IPS-15b (cell line): ENCODE measurements at regions not wholly inside any gene's neighbourhood (a gene's known extent, or its start where the extent isn't known, plus 50 kb on each side); places are given as distances from the start of the nearest gene placed in this dataset.

Source experiments
- H3K27me3 ChIP-seq: one replicate; pipeline ENCODE4 v1.6.1; 2013; ENCODE audit warnings: low read length; ENCODE audit not compliant: control insufficient read depth, insufficient read depth
- H3K36me3 ChIP-seq: one replicate; pipeline ENCODE4 v1.6.1; 2013; ENCODE audit warnings: low read length; ENCODE audit not compliant: control insufficient read depth, insufficient read depth
- H3K4me1 ChIP-seq: one replicate; pipeline ENCODE4 v1.6.1; 2013; ENCODE audit warnings: mild to moderate bottlenecking, low read length; ENCODE audit not compliant: control insufficient read depth, insufficient read depth
- H3K4me3 ChIP-seq: one replicate; pipeline ENCODE4 v1.5.1; 2013; ENCODE audit warnings: low read depth, low read length
- H3K9ac ChIP-seq: one replicate; pipeline ENCODE4 v1.6.1; 2013; ENCODE audit warnings: low read depth, mild to moderate bottlenecking, low read length
- H3K9me3 ChIP-seq: one replicate; pipeline ENCODE4 v1.6.1; 2013; ENCODE audit warnings: mild to moderate bottlenecking, low read length; ENCODE audit not compliant: control insufficient read depth, insufficient read depth

DNA sequence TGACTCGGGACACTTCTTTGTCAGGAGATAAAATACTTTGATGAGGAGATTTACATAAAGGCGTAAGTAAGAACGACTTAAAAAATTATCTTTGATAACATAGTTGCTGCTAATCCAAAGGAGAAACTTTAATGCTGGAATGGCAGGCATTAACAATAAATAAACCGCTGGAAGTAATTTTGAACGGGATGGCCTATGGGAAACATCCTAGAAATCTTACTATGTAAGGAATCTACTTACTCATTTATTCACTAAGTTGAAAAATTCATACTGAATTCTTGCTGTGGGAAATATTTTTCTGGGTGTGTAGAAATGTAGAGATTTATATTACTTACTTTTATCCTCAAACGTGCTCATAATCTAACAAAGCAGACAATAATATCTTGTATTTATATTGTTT is 425.7 kb upstream of the ZFP42 start:
- H3K27me3 ChIP-seq = no peaks in the 10 kb centered on the region
- H3K36me3 ChIP-seq = no peaks in the 10 kb centered on the region
- no peak overlapping the region for H3K4me3 ChIP-seq
- H3K4me1 ChIP-seq = no peaks in the 10 kb centered on the region
- H3K9me3 ChIP-seq = no peaks in the 10 kb centered on the region
- no peak overlapping the region for H3K9ac ChIP-seq

DNA sequence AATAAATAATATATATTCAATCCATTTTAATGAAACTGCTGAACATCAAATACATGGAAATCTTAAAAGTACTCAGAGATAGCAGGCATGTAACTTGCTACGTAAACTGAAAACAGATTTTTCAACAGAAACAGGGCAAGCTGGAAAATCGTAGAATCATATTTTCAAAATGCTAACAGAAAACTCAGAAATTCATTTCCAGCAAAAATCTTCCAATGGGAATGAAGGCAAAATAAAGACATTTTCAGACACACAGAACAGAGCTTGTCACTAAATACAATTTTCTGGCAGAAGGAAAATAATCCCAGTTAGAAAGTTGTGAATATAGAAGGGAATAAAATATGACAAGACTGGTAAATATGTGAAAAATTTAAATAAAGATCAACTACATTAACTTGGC is 419.9 kb upstream of the ZFP42 start:
- Histone ChIP-seq H3K4me3 (no peak overlapping the region), H3K27me3 (no peaks in the 10 kb centered on the region), H3K9me3 (no peaks in the 10 kb centered on the region), H3K4me1 (no peaks in the 10 kb centered on the region), H3K36me3 (no peaks in the 10 kb centered on the region), H3K9ac (no peak overlapping the region)

DNA sequence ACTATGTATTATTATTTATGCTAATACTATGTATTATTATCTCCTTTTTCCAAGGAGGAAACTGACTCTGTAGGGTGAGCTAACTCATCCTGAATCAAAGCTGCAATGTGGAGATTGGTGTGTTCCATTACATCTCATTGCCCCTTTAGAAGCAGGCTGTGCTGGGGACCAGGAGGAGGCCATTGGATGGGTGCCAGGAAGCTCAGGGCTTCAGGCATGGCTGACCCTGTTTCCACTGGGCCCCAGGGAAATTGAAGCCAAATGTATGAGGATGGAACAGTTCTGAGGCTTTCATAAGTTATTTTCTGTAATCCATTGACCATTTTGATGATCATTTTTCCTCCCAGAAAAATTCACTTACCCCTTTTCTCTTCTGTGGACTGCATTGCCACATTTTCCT is 418.8 kb upstream of the ZFP42 start:
- Histone ChIP-seq H3K9me3 (no peaks in the 10 kb centered on the region), H3K4me1 (no peaks in the 10 kb centered on the region), H3K9ac (no peak overlapping the region), H3K4me3 (no peak overlapping the region), H3K36me3 (no peaks in the 10 kb centered on the region), H3K27me3 (no peaks in the 10 kb centered on the region)

DNA sequence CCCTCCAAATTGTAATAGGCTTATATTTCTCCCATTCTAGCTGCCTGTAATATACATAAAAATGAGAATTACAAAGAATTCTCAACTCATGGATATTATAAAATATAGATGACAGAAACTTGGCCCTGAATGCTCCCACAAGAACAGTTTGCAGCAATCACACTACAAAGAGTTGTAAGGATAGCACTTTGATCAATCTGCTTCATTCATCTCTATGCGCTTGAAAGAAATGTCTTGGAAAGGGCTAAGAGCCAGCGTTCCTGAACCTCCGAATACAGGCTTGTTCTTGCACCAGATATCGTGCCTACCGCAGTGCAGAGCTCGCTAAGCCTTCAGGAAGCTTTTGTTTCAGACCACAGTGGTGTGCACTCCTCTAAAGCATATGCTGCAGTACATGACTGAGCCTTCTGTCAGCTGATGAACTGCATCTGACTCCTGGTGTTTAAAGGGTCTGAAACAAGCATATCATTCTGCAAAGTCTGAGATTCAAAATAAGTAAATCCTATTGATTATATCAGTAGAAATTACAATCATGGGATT is 417.6 kb upstream of the ZFP42 start:
- no peaks in the 10 kb centered on the region for H3K27me3 ChIP-seq

DNA sequence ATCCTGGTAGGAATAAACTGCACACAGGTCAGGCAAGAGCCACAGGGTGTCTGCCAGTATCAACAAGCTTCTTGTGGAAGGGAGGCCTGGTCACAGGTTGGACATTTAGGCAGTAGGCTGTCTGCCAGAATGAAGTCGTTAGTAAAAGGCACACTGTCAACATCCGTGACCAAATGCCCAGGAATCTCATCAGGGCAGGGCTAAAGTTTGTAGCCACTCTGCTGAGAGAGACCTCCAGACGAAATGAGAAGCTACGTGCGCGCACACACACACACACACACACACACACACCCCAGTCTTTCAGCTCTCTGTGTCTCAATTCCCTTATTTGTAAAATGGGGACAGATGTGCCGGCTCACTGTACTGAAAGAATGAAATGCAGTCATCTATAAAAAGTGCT is 408.7 kb upstream of the ZFP42 start:
- H3K4me3 ChIP-seq = no peak overlapping the region
- no peaks in the 10 kb centered on the region for H3K27me3 ChIP-seq

More for the DNA sequence above, 417.6 kb upstream of the ZFP42 start:
- Histone ChIP-seq H3K4me3 (no peak overlapping the region), H3K36me3 (no peaks in the 10 kb centered on the region), H3K4me1 (no peaks in the 10 kb centered on the region), H3K9me3 (no peaks in the 10 kb centered on the region), H3K9ac (no peak overlapping the region)

DNA sequence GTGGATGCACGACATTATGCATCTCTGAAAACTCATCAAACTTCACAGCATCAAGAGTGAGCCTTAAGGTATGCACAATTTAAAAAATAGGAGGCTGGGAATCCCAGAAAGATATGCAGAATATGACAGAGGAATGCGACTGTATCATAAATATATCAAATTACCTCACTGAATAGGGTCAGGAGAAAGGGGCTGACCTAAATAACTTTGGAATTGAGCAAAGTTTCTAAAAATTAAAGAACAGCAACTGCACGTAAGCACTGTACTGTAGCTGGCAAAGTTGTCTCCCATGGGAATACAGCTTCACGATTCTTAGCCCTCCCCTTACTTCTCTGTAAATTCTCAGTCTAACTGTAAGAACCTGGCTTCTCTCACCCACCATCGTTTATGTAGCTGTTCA is 397.4 kb upstream of the ZFP42 start:
- Histone ChIP-seq H3K9ac (no peak overlapping the region), H3K4me3 (no peak overlapping the region), H3K36me3 (no peaks in the 10 kb centered on the region), H3K4me1 (no peaks in the 10 kb centered on the region), H3K9me3 (no peaks in the 10 kb centered on the region), H3K27me3 (no peaks in the 10 kb centered on the region)

More for the DNA sequence above, 408.7 kb upstream of the ZFP42 start:
- H3K36me3 ChIP-seq = no peaks in the 10 kb centered on the region
- no peaks in the 10 kb centered on the region for H3K4me1 ChIP-seq
- H3K9ac ChIP-seq = no peak overlapping the region
- H3K9me3 ChIP-seq = no peaks in the 10 kb centered on the region

DNA sequence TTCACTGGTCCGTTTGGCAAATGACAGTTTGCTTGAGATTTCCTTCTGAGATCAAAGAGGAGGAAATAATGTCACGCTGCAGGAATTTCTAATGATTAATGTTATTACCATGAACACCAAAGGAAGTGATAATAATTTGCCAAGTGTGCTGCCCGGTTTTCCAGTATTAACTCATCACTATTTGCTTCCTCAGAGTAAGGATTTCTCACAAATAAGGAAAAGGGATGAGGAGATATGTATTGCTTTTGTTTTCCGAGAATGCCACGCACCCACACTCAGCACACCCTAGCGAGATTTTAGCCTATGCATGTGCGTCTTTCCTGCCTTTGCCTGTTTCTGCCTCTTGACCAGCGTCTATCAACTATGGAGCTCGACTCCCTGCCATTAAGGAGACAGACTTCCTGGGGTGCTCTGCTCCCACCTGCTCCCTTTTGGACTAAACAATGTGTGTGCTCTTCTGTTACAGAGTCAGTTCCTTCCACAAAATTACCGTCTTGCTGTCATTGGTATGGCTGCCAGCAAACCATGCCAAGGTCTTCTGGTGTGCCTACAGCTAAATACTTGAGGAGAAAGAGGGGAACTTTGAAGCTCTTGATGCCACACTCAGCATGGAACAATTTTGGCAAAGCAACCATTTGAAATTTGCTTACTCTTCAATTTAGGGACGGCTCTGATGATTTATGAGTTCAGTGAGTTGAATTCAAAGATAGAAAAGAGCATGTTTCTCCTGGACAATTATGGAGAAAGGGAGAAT is 393.1 kb upstream of the ZFP42 start:
- no peaks in the 10 kb centered on the region for H3K27me3 ChIP-seq
- no peak overlapping the region for H3K4me3 ChIP-seq
- H3K9ac ChIP-seq = no peak overlapping the region
- H3K36me3 ChIP-seq = no peaks in the 10 kb centered on the region
- H3K9me3 ChIP-seq = no peaks in the 10 kb centered on the region
- H3K4me1 ChIP-seq = no peaks in the 10 kb centered on the region

DNA sequence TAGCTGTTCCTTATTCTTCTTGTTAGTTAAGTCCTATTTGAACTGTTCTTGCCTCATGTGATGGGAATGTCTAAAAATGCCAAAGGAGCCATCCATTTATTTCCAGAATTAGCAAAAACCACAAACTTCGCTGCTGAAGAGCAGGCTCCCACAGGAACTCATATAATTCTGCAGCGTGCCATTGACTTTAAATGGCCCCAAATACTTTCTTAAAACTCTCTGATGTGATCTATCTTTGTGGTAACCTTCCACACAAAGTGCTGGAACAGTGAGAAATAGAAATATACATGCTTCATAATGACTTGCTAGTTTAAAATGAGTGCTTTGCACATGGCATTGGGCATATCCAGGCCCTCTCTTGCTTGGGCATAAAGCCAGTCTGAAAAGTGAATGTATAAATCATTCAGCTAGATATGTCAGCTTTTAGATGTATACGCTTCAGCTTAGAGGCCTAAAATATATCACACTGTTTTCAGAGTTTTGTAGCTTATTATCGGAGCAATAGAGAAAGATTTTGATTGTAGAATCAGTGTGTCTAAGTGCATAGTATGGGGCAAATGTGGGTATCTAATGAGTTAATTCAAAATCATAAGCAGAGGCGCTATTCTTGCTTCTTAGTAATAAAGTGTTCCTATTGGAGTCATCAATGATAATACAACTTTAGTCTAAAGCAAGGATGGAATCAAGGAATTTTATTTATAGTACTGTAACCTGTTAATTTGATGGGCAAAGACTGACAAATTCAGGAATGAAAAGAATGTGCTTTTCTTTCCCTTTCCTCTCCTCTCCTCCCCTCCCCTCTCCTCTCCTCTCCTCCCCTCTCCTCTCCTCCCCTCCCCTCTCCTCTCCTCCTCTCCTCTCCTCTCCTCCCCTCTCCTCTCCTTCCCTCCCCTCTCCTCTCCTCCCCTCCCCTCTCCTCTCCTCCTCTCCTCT is 392.2 kb upstream of the ZFP42 start:
- Histone ChIP-seq H3K36me3 (no peaks in the 10 kb centered on the region), H3K27me3 (no peaks in the 10 kb centered on the region), H3K9me3 (no peaks in the 10 kb centered on the region), H3K9ac (no peak overlapping the region), H3K4me1 (no peaks in the 10 kb centered on the region), H3K4me3 (no peak overlapping the region)

DNA sequence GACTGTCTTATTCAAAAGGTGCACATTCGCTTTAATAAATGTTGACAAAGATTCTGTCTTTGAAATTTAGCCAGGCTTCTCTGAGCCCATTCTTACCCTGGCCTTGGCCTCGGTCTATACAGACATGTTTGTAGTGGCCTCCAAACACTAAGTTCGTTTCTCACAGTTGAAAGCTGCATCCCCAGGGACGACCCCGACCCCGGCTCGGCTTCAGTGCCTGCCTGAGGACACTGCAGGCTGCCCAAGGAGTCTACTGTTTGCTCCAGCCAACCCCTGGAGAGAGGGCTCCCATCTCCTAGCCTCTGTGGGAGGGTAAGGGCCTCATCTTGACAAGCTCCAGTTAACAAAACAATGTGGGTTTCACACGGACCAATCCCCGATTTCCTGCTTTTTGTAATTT is 390.6 kb upstream of the ZFP42 start:
- H3K9me3 ChIP-seq = no peaks in the 10 kb centered on the region
- H3K4me1 ChIP-seq = no peaks in the 10 kb centered on the region
- H3K27me3 ChIP-seq = no peaks in the 10 kb centered on the region
- H3K4me3 ChIP-seq = no peak overlapping the region
- no peaks in the 10 kb centered on the region for H3K36me3 ChIP-seq
- H3K9ac ChIP-seq = no peak overlapping the region

DNA sequence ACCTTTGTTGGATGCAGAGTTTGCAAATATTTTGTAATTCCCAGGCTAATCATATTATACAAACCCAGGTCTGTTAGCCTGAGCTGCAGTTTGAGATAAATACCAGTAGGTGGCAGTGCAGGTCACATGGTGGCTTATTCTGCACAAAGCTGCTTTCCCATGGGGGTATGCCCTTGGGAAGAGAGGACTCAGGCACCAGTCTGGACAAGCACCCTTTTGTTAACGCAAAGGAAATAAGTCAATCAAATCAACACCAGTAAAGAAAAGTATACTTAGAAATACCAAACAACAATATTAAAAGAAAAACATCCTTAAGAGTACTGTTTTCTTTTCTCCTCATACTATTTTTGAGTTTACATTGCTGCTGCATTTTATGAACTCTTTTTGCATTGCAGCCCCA is 389.0 kb upstream of the ZFP42 start:
- Histone ChIP-seq H3K9ac (no peak overlapping the region), H3K9me3 (no peaks in the 10 kb centered on the region), H3K36me3 (no peaks in the 10 kb centered on the region), H3K27me3 (no peaks in the 10 kb centered on the region), H3K4me3 (no peak overlapping the region), H3K4me1 (no peaks in the 10 kb centered on the region)

DNA sequence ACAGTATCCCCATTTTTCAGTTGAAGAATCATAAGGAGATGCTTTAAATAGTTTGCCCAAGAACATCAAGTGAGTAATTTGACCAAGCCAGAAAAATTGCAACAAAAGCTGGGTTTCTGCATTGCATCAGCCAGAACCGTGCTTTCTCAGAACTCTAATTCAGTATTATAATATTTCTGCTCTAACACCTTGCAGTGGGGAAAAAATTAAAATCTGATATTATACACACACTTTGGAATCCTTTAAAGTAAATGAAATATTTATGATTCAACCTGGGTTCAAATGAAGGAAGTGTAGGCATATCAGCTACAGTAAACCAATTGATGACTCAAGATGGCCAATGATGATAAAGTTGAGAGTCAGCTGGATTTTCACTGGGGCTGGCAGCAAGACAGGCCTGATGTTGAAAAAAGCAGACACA is 387.6 kb upstream of the ZFP42 start:
- Histone ChIP-seq H3K9ac (no peak overlapping the region), H3K4me3 (no peak overlapping the region), H3K36me3 (no peaks in the 10 kb centered on the region), H3K4me1 (no peaks in the 10 kb centered on the region), H3K9me3 (no peaks in the 10 kb centered on the region), H3K27me3 (no peaks in the 10 kb centered on the region)

DNA sequence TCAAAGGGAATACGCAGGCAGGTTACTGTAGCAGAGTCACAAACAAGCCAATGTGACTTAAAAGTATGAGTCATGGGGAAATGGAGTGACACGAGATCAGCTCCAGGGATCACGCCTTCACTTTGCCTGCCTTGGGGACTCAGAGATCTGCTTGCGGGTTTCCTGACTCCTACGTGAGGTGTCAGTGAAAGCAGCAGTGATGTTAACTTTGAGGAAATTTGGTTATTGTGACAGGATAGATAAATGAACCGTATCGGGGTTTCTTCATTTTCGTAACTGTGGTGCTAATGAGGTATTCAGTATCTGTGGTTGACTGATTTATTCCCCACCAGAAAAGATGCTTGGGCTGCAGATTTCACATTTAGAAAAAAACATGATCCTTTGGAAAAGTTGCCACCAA is 383.3 kb upstream of the ZFP42 start:
- no peaks in the 10 kb centered on the region for H3K27me3 ChIP-seq
- no peaks in the 10 kb centered on the region for H3K9me3 ChIP-seq
- H3K4me1 ChIP-seq = no peaks in the 10 kb centered on the region
- no peak overlapping the region for H3K4me3 ChIP-seq
- no peak overlapping the region for H3K9ac ChIP-seq
- H3K36me3 ChIP-seq = no peaks in the 10 kb centered on the region
